ENCODE measurements at regions not wholly inside any gene's neighbourhood (a gene's known extent, or its start where the extent isn't known, plus 50 kb on each side); places are given as distances from the start of the nearest gene placed in this dataset.

GRCh38 chr2:121099329-121100290, 185.4 kb downstream of the TFCP2L1 start:
- peak; percentile 42 for TF ChIP-seq CTCF (IDR thresholded peaks at IDR 0.05; ENCODE audit: low read depth, low read length)
- H3K36me3 ChIP-seq: no peaks in the 10 kb centered on the region
- H3K4me1 ChIP-seq (ENCODE audit: low read depth): peaks cover 7% of the 10 kb centered on the region
- H3K9me3 ChIP-seq (ENCODE audit: low read depth): no peaks in the 10 kb centered on the region
- no peak overlapping the region for H3K4me3 ChIP-seq
- peak in 1 of 2 donors; percentile 83 for DNase-seq (ENCODE audit: low read depth in 1 of 2, low spot score in 1 of 2)
- peaks cover 3% of the 10 kb centered on the region for H3K27me3 ChIP-seq
- no peak overlapping the region for H3K27ac ChIP-seq

- Histone ChIP-seq H3K36me3 (no peaks in the 10 kb centered on the region), H3K27ac (no peak overlapping the region), H3K27me3 (peaks cover 3% of the 10 kb centered on the region), H3K4me1 (ENCODE audit: low read depth) (peaks cover 7% of the 10 kb centered on the region), H3K9me3 (ENCODE audit: low read depth) (no peaks in the 10 kb centered on the region), H3K4me3 (no peak overlapping the region)
- DNase-seq (ENCODE audit: low read depth in 1 of 2, low spot score in 1 of 2): no peak
- no peak for TF ChIP-seq CTCF (IDR thresholded peaks at IDR 0.05; ENCODE audit: low read depth, low read length)
Observed at GRCh38 chr2:121101093-121101715, 183.8 kb downstream of the TFCP2L1 start.

GRCh38 chr2:121102941-121103340, 182.1 kb downstream of the TFCP2L1 start:
- Histone ChIP-seq H3K27me3 (peaks cover 3% of the 10 kb centered on the region), H3K4me1 (ENCODE audit: low read depth) (peaks cover 7% of the 10 kb centered on the region), H3K9me3 (ENCODE audit: low read depth) (no peaks in the 10 kb centered on the region), H3K4me3 (no peak overlapping the region), H3K27ac (no peak overlapping the region), H3K36me3 (no peaks in the 10 kb centered on the region)
- no peak for TF ChIP-seq CTCF (IDR thresholded peaks at IDR 0.05; ENCODE audit: low read depth, low read length)
- DNase-seq (ENCODE audit: low read depth in 1 of 2, low spot score in 1 of 2): no peak

GRCh38 chr2:121103960-121104359, 181.0 kb downstream of the TFCP2L1 start:
- Histone ChIP-seq H3K4me3 (no peak overlapping the region), H3K27ac (no peak overlapping the region), H3K4me1 (ENCODE audit: low read depth) (peaks cover 7% of the 10 kb centered on the region), H3K27me3 (peaks cover 3% of the 10 kb centered on the region), H3K9me3 (ENCODE audit: low read depth) (no peaks in the 10 kb centered on the region), H3K36me3 (no peaks in the 10 kb centered on the region)
- DNase-seq (ENCODE audit: low read depth in 1 of 2, low spot score in 1 of 2): no peak
- no peak for TF ChIP-seq CTCF (IDR thresholded peaks at IDR 0.05; ENCODE audit: low read depth, low read length)

- Histone ChIP-seq H3K27me3 (peaks cover 3% of the 10 kb centered on the region), H3K27ac (no peak overlapping the region), H3K4me3 (no peak overlapping the region), H3K36me3 (no peaks in the 10 kb centered on the region), H3K9me3 (ENCODE audit: low read depth) (no peaks in the 10 kb centered on the region), H3K4me1 (ENCODE audit: low read depth) (peaks cover 7% of the 10 kb centered on the region)
- TF ChIP-seq CTCF (IDR thresholded peaks at IDR 0.05; ENCODE audit: low read depth, low read length): no peak
- peak; percentile 37 to 76 for DNase-seq (ENCODE audit: low read depth in 1 of 2, low spot score in 1 of 2)
Observed at GRCh38 chr2:121104721-121105141, 180.3 kb downstream of the TFCP2L1 start.

Data from cardiac muscle cell (in vitro differentiated cells and primary cell).